K562 (cell line): ENCODE measurements at regions not wholly inside any gene's neighbourhood (a gene's known extent, or its start where the extent isn't known, plus 50 kb on each side); places are given as distances from the start of the nearest gene placed in this dataset.

Experiments used
- ADNP ChIP-seq: fragments of 200-800 bp; sonication (Bioruptor generic); IDR thresholded peaks from 2 replicates; pipeline ENCODE4 v1.6.1; 2016; ENCODE audit warnings: missing genetic modification characterization, missing compliant biosample characterization
- CREBBP ChIP-seq: IDR thresholded peaks from one replicate; pipeline ENCODE4 v1.6.1; 2012; ENCODE audit warnings: low read depth, mild to moderate bottlenecking, control low read depth, inconsistent platforms, low read length
- EP300 ChIP-seq: IDR thresholded peaks from 2 replicates; pipeline ENCODE4 v1.6.1; 2012; ENCODE audit warnings: low read length, improper control_type of control experiment
- HDAC8 ChIP-seq: fragments of 450-650 bp; IDR thresholded peaks from 2 replicates; pipeline ENCODE4 v1.6.1; 2016; ENCODE audit warnings: mild to moderate bottlenecking, missing genetic modification characterization, moderate library complexity, missing compliant biosample characterization
- MYNN ChIP-seq, 2 experiments: sonication (generic); formaldehyde crosslinking in 1 of 2; IDR thresholded peaks; 2 replicates each; pipeline versions ENCODE4 v1.5.0 to v1.6.1; 2016 to 2020; ENCODE audit warnings: antibody characterized with exemption in 1 of 2, missing genetic modification reagents in 1 of 2
- RFX1 ChIP-seq: fragments of 450-650 bp; IDR thresholded peaks from 2 replicates; pipeline ENCODE4 v1.6.1; 2016; ENCODE audit warnings: mild to moderate bottlenecking, moderate library complexity
- SPI1 ChIP-seq: IDR thresholded peaks from 2 replicates; pipeline ENCODE4 v1.6.1; 2011; ENCODE audit warnings: low read depth, low read length, control low read depth, borderline replicate concordance
- STAG1 ChIP-seq: sonication (generic); formaldehyde crosslinking; IDR thresholded peaks from 2 replicates; pipeline ENCODE4 v1.5.0; 2020; ENCODE audit warnings: missing genetic modification reagents, borderline replicate concordance
- TF ChIP-seq, protein P1 (sequence below): sonication (generic); formaldehyde crosslinking; IDR thresholded peaks from 2 replicates; pipeline ENCODE4 v1.8.0; 2023; ENCODE audit warnings: mild to moderate bottlenecking, missing genetic modification reagents
- TF ChIP-seq, protein P2 (sequence below), 2 experiments: fragments of 450-650 bp in 1 of 2; sonication (generic) in 1 of 2; formaldehyde crosslinking in 1 of 2; IDR thresholded peaks in 1 of 2; conservative IDR thresholded peaks in 1 of 2; 2 replicates each; pipeline versions ENCODE4 v1.6.1 to v1.8.1; 2016 to 2023; ENCODE audit warnings: mild to moderate bottlenecking in 2 of 2, moderate library complexity in 2 of 2, inconsistent platforms in 1 of 2, missing genetic modification reagents in 1 of 2

DNA sequence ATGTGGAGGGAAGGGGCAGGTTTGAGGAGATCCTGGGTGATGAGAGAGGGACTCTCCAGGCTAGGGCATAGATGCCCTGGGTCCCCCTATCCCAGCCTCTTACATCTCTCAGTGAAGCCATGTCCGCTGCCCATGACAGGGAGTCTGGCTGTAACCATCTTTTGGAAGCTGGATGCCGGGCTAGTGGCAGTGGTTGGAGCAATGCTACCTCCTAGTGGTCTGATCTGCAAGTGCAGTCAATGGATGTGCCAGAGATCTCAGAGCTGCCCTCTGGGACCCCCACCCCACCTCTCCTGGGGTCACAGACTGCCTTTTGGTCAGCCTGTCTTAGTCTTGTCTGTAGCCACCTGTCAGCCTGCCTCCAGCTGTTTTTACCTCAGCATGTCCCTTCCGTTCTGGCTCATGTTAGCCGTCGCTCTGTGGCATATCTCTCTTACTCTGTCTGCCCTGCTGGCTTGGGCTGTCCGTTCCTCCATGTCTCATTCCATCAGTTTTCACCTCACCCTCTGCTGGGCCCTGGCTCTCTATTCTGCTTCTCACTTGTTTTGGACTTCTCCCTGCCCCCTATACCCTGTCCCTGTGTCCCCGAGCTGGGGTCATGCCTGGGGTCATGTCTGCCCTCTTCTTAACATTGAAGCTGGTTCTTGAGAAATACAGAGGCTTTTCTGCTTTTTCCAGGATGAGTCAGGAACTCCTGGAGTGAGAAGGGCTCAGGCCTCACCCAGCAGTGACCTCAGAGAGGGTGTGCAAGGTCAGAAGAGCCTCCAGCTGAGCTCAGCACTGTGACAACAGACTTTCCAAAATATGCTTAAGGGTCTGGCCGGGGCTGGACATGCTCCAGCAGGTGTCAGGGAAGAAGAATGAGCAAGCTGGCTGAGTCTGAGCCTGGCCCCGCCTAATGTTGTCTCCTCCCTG lies 52.0 kb upstream of the THY1 start (continued):
- TF ChIP-seq, protein P1, sequence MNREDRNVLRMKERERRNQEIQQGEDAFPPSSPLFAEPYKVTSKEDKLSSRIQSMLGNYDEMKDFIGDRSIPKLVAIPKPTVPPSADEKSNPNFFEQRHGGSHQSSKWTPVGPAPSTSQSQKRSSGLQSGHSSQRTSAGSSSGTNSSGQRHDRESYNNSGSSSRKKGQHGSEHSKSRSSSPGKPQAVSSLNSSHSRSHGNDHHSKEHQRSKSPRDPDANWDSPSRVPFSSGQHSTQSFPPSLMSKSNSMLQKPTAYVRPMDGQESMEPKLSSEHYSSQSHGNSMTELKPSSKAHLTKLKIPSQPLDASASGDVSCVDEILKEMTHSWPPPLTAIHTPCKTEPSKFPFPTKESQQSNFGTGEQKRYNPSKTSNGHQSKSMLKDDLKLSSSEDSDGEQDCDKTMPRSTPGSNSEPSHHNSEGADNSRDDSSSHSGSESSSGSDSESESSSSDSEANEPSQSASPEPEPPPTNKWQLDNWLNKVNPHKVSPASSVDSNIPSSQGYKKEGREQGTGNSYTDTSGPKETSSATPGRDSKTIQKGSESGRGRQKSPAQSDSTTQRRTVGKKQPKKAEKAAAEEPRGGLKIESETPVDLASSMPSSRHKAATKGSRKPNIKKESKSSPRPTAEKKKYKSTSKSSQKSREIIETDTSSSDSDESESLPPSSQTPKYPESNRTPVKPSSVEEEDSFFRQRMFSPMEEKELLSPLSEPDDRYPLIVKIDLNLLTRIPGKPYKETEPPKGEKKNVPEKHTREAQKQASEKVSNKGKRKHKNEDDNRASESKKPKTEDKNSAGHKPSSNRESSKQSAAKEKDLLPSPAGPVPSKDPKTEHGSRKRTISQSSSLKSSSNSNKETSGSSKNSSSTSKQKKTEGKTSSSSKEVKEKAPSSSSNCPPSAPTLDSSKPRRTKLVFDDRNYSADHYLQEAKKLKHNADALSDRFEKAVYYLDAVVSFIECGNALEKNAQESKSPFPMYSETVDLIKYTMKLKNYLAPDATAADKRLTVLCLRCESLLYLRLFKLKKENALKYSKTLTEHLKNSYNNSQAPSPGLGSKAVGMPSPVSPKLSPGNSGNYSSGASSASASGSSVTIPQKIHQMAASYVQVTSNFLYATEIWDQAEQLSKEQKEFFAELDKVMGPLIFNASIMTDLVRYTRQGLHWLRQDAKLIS: no peak
- TF ChIP-seq SPI1 (no peak), STAG1 (CRISPR knock-in tag) (peak; percentile 85; the same call in 1 of the 2 replicates), MYNN (IDR thresholded peaks at IDR 0.05) (0 out of 2 replicates have a peak, but pooled peaks have one; percentile 20), MYNN (CRISPR knock-in tag; IDR thresholded peaks at IDR 0.05) (no peak), ADNP (no peak), HDAC8 (no peak), RFX1 (no peak), CREBBP (no peak), EP300 (no peak)
- TF ChIP-seq, protein P2, sequence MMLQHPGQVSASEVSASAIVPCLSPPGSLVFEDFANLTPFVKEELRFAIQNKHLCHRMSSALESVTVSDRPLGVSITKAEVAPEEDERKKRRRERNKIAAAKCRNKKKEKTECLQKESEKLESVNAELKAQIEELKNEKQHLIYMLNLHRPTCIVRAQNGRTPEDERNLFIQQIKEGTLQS (IDR thresholded peaks at IDR 0.05): peak; percentile 46; the same call in 1 of the 2 replicates
- TF ChIP-seq, protein P2 (CRISPR knock-in tag; conservative IDR thresholded peaks at IDR 0.05): no peak
